DMS79 treated with DMSO at 0.1 percent for 48 hours (cell line): ENCODE measurements at regions not wholly inside any gene's neighbourhood (a gene's known extent, or its start where the extent isn't known, plus 50 kb on each side); places are given as distances from the start of the nearest gene placed in this dataset.

ENCODE experiments used
- DNase-seq: peaks from one replicate; lab custom pipeline; 2025; lab: John Stamatoyannopoulos, UW

GRCh38 chr14:58783792-58784511 is 146.2 kb downstream of the DACT1 start:
- DNase-seq = peak; percentile 85

GRCh38 chr14:58784931-58785330 is 147.2 kb downstream of the DACT1 start:
- no peak for DNase-seq

- DNase-seq = no peak
These were observed 147.9 kb downstream of the DACT1 start for GRCh38 chr14:58785701-58786100.

- no peak for DNase-seq
These were observed 149.8 kb downstream of the DACT1 start for GRCh38 chr14:58787592-58787991.

- no peak for DNase-seq
These were observed 151.1 kb downstream of the DACT1 start for GRCh38 chr14:58788655-58789503.

- no peak for DNase-seq
These were observed 152.0 kb downstream of the DACT1 start for GRCh38 chr14:58789736-58790135.

- no peak for DNase-seq
These were observed 154.7 kb downstream of the DACT1 start for GRCh38 chr14:58792416-58792815.

GRCh38 chr14:58793131-58793740 is 155.5 kb downstream of the DACT1 start:
- no peak for DNase-seq

GRCh38 chr14:58794993-58795762 is 157.4 kb downstream of the DACT1 start:
- DNase-seq = no peak

- peak; percentile 100 for DNase-seq
These were observed 158.7 kb downstream of the DACT1 start for GRCh38 chr14:58796242-58797009.

GRCh38 chr14:58797010-58797429 is 159.3 kb downstream of the DACT1 start:
- DNase-seq = no peak

- DNase-seq = peak; percentile 89
These were observed 160.4 kb downstream of the DACT1 start for GRCh38 chr14:58798173-58798572.

- no peak for DNase-seq
These were observed 163.3 kb downstream of the DACT1 start for GRCh38 chr14:58801086-58801485.

- DNase-seq = peak; percentile 99
These were observed 167.3 kb downstream of the DACT1 start for GRCh38 chr14:58805057-58805456.

- DNase-seq = peak; percentile 100
These were observed 168.0 kb downstream of the DACT1 start for GRCh38 chr14:58805605-58806409.

- no peak for DNase-seq
These were observed 169.4 kb downstream of the DACT1 start for GRCh38 chr14:58807191-58807590.

GRCh38 chr14:58808828-58809227 is 171.1 kb downstream of the DACT1 start:
- DNase-seq = peak; percentile 98

- DNase-seq = no peak
These were observed 171.8 kb downstream of the DACT1 start for GRCh38 chr14:58809520-58809919.

GRCh38 chr14:58812050-58812910 is 174.5 kb downstream of the DACT1 start:
- DNase-seq = no peak
